Adrenal gland (tissue), 9 donors: ENCODE measurements at regions not wholly inside any gene's neighbourhood (a gene's known extent, or its start where the extent isn't known, plus 50 kb on each side); places are given as distances from the start of the nearest gene placed in this dataset.

Experiments used
- DNase-seq, 7 donors: peaks; one replicate each; pipeline ENCODE4 v3.0.0-alpha.2; 2019 to 2020
- H3K27ac ChIP-seq, 5 donors: fragments of 200-600 bp; sonication (generic) in 4 of 5; 1 replicate in 3 of 5; 2 replicates in 2 of 5; pipeline versions ENCODE4 v1.5.1 to v1.8.0; 2016 to 2020; ENCODE audit warnings: mild to moderate bottlenecking in 1 of 5
- H3K27me3 ChIP-seq: fragments of 200-600 bp; 2 replicates; pipeline ENCODE4 v1.8.0; 2021
- H3K36me3 ChIP-seq, 2 donors: fragments of 200-600 bp; replicated peaks in 1 of 2; 1 replicate in 1 of 2; 2 replicates in 1 of 2; pipeline versions ENCODE4 v1.5.1 to v1.8.0; 2018 to 2022
- H3K4me1 ChIP-seq, 2 donors: fragments of 200-600 bp; replicated peaks in 1 of 2; 1 replicate in 1 of 2; 2 replicates in 1 of 2; pipeline versions ENCODE4 v1.5.1 to v1.8.0; 2018 to 2021
- H3K4me3 ChIP-seq, 4 donors: fragments of 200-600 bp; sonication (generic) in 3 of 4; one replicate each; pipeline ENCODE4 v1.5.1; 2016 to 2018
- H3K9me3 ChIP-seq, 3 donors: fragments of 200-600 bp; sonication (generic) in 1 of 3; replicated peaks in 1 of 3; 1 replicate in 2 of 3; 2 replicates in 1 of 3; pipeline versions ENCODE4 v1.5.1 to v1.8.0; 2016 to 2021
- POLR2A ChIP-seq, 2 donors: fragments of 450-650 bp; IDR thresholded peaks; one replicate each; pipeline ENCODE4 v1.6.1; 2017; ENCODE audit warnings: antibody characterized with exemption in 2 of 2, mild to moderate bottlenecking in 2 of 2, moderate library complexity in 1 of 2
- WGBS, 4 donors: extraction: QIAGEN DNeasy Blood & Tissue Kit in 2 of 4; methylation state at CpG; one replicate each; pipeline versions ENCODE4 v1.1.5 to v1.1.7; 2013 to 2017; 5-methylcytosine and 5-hydroxymethylcytosine counted together
- intact Hi-C, 2 donors: fragments of 100-400 bp; cut with DNase I; formaldehyde crosslinking; loops; one replicate each; pipeline versions ENCODE4 v1.14.1 to v1.15.0; 2022 to 2023
- TF ChIP-seq, protein P1 (sequence below), 6 experiments: fragments of 450-650 bp in 4 of 6; fragments of 200-600 bp in 2 of 6; sonication (generic) in 1 of 6; IDR thresholded peaks; 1 replicate in 5 of 6; 2 replicates in 1 of 6; pipeline versions ENCODE4 v1.5.1 to v1.8.0; 2016 to 2021; ENCODE audit warnings: antibody characterized with exemption in 6 of 6, mild to moderate bottlenecking in 2 of 6, moderate library complexity in 1 of 6
- donor health status: healthy with polysubstance abuse.
- donor health status: Bipolar disorder and iron deficiency.
- donor health status: DM: yes; HTN: yes; CAD: no.
- donor health status: DM: no; HTN: no; CAD: no.
- donor health status: DM: no; HTN: no; CAD: no.

DNA sequence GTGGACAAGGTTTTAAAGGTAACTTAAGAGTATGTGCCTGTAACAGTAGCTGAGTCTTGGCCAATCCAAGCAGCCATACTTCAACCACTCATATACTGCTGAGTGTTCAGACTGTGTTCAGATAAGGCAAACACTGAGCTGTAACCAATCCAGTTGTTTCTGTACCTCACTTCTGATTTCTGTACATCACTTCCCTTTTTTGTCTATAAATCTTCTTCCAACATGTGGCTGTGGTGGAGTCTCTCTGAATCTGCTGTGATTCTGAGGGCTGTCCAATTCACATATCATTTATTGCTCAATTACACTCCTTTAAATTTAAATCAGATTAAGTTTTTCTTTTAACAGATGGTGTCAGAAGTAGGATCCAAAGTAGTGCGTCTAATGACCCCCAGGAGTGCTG, 149.5 kb upstream of the PHF14 start:
- Histone ChIP-seq H3K4me1 (no peaks in the 10 kb centered on the region), H3K27ac (no peak overlapping the region), H3K27me3 (no peaks in the 10 kb centered on the region), H3K4me3 (no peak overlapping the region), H3K9me3 (no peaks in the 10 kb centered on the region), H3K36me3 (no peaks in the 10 kb centered on the region)
- WGBS, 4 donors, result 79 to 93% (median 88%) methylated on average over 1 of the region's 1 CpG
- no peak for DNase-seq
- TF ChIP-seq POLR2A (IDR thresholded peaks at IDR 0.05), result no peak
- intact Hi-C loops, result no loop called here

DNA sequence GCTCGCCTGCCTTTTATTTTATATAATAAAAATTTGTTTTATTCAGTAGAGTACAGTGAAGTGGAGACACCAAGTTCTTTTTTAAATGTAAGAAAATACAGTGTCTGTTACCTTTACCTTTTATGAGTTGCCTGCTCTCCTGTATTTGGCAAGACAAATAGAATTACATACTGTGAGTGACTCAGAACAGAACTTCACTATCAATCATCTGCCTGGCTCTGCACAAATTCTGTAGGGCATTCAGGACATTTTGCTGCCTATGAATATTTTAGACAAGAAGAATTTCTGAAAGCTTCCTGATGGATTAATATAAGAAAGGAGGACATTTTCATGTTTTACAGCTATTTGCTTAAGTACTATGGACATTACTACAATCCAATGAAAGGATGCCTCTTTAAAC, 135.4 kb upstream of the PHF14 start:
- no peak overlapping the region for H3K27ac ChIP-seq
- DNase-seq, result no peak
- no peak for TF ChIP-seq POLR2A (IDR thresholded peaks at IDR 0.05)
- TF ChIP-seq, protein P1, sequence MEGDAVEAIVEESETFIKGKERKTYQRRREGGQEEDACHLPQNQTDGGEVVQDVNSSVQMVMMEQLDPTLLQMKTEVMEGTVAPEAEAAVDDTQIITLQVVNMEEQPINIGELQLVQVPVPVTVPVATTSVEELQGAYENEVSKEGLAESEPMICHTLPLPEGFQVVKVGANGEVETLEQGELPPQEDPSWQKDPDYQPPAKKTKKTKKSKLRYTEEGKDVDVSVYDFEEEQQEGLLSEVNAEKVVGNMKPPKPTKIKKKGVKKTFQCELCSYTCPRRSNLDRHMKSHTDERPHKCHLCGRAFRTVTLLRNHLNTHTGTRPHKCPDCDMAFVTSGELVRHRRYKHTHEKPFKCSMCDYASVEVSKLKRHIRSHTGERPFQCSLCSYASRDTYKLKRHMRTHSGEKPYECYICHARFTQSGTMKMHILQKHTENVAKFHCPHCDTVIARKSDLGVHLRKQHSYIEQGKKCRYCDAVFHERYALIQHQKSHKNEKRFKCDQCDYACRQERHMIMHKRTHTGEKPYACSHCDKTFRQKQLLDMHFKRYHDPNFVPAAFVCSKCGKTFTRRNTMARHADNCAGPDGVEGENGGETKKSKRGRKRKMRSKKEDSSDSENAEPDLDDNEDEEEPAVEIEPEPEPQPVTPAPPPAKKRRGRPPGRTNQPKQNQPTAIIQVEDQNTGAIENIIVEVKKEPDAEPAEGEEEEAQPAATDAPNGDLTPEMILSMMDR (IDR thresholded peaks at IDR 0.05), result no peak
- no peaks in the 10 kb centered on the region for H3K9me3 ChIP-seq
- no peaks in the 10 kb centered on the region for H3K4me1 ChIP-seq
- no peaks in the 10 kb centered on the region for H3K36me3 ChIP-seq
- intact Hi-C loops, result no loop called here
- H3K27me3 ChIP-seq, result no peaks in the 10 kb centered on the region
- WGBS, 4 donors, result 69 to 84% (median 75%) methylated on average over 1 of the region's 1 CpG
- no peak overlapping the region for H3K4me3 ChIP-seq

DNA sequence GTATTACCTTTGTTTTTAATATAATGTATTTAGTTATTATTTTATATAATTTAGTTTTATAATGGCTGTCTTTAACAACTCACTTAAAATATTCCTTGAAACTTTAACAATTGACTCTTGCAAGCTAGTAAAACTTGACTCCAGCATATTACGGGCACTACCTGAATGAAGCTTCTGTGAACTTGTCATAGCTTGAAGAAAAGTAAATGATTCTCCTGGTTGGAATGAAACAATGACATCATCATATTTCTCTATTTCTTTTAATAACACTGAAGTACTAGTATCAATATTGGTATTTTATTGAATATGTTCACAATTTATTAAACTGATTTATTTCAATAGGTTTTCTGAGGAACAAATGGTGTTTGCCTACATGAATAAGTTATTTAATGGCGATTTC, 128.4 kb upstream of the PHF14 start:
- Histone ChIP-seq H3K9me3 (no peaks in the 10 kb centered on the region), H3K4me3 (no peak overlapping the region), H3K36me3 (no peaks in the 10 kb centered on the region), H3K27ac (no peak overlapping the region), H3K4me1 (no peaks in the 10 kb centered on the region), H3K27me3 (no peaks in the 10 kb centered on the region)
- WGBS, 4 donors, result 66 to 93% (median 82%) methylated on average over 2 of the region's 2 CpGs
- no peak for DNase-seq
- TF ChIP-seq, protein P1 (IDR thresholded peaks at IDR 0.05), result no peak
- no peak for TF ChIP-seq POLR2A (IDR thresholded peaks at IDR 0.05)
- intact Hi-C loops, result no loop called here

DNA sequence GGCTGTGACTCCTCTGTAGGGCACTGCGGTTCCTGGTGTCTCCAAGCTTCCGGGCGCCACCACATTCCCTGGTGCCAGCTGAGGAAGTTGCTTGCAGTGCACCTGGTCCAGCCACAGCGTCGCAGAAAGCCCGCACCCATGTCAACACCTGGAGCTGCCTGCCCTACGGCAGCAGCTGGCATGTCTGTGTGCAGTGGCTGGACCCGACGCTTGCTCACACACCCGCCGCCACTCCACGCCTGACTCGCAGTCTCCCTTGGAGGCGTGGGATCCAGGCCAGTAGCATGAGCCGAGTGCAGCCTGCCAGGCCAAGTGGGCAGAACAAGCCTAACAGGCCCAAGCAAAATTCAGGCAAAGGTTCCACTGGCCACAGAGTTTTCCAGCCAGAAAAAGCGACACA, 118.1 kb upstream of the PHF14 start:
- Histone ChIP-seq H3K27ac (no peak overlapping the region), H3K4me3 (no peak overlapping the region), H3K27me3 (no peaks in the 10 kb centered on the region), H3K36me3 (no peaks in the 10 kb centered on the region), H3K9me3 (no peaks in the 10 kb centered on the region), H3K4me1 (no peaks in the 10 kb centered on the region)
- TF ChIP-seq POLR2A (IDR thresholded peaks at IDR 0.05), result no peak
- TF ChIP-seq, protein P1 (IDR thresholded peaks at IDR 0.05), result no peak
- intact Hi-C loops, result no loop called here
- 88 to 96% (median 95%) methylated on average over 5 to 16 of the region's 16 CpGs for WGBS, 4 donors
- no peak for DNase-seq

DNA sequence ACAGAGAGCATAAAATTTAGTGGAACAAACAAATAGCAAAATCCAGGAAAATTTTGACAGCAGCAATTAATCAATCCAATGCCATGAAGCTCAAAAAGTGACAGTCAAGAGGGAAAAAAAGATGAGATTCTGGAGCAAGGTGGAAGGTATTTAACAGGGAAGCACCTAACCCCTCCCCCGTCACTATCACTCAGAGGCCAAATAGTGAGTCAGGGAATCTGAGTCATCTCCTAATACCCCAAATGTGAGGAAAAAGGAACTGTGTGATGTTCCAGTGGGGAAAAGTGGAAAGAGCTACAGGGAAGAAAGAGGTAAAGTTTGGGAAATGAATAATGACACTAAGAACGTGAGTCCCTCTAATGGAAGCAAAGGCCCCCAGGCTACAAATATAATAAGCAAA, 113.2 kb upstream of the PHF14 start:
- WGBS, 4 donors, result 47 to 60% (median 58%) methylated on average over 2 of the region's 2 CpGs
- Histone ChIP-seq H3K27me3 (no peaks in the 10 kb centered on the region), H3K36me3 (no peaks in the 10 kb centered on the region), H3K9me3 (no peaks in the 10 kb centered on the region), H3K4me3 (no peak overlapping the region), H3K27ac (no peak overlapping the region), H3K4me1 (no peaks in the 10 kb centered on the region)
- TF ChIP-seq, protein P1 (IDR thresholded peaks at IDR 0.05), result no peak
- no peak for TF ChIP-seq POLR2A (IDR thresholded peaks at IDR 0.05)
- intact Hi-C loops, result no loop called here
- DNase-seq, result no peak
